ENCODE measurements at regions not wholly inside any gene's neighbourhood (a gene's known extent, or its start where the extent isn't known, plus 50 kb on each side); places are given as distances from the start of the nearest gene placed in this dataset.

DNA sequence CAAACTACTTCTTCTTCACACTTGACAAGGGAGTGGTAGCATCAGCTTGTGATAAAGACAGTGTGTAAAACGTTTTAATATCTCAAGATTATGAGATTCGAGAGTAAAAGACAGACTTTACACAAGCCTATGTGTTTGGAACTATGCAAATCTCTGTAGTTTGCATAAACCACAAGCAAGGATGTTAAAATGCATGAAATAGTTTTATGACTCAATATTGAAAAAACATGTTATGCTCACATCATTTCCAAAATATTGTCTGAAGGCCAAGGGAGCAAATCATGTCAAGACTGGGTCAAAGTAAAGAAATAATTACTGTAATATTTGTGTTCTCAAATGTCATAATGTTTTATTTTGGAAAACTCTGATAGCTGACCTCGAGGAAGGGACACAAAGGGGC lies 316.8 kb upstream of the KLF12 start:
- POLR2A ChIA-PET = no interaction called here
- Histone ChIP-seq H3K36me3 (ENCODE audit: control insufficient read depth, insufficient read depth, low read length) (no peaks in the 10 kb centered on the region), H3K4me3 (ENCODE audit: low read depth in 2 of 2, low read length in 2 of 2) (no peak overlapping the region), H3K27ac (ENCODE audit: low read length) (no peak overlapping the region), H3K4me1 (ENCODE audit: control insufficient read depth, insufficient read depth, low read length) (no peaks in the 10 kb centered on the region), H3K9me3 (ENCODE audit: control insufficient read depth, insufficient read depth, low read depth, low read length) (no peaks in the 10 kb centered on the region), H3K27me3 (ENCODE audit: control insufficient read depth, insufficient read depth, low read length) (no peaks in the 10 kb centered on the region)
- TF ChIP-seq POLR2AphosphoS5 (IDR thresholded peaks at IDR 0.05; ENCODE audit: low read depth, low read length) (no peak), TCF7L2 (IDR thresholded peaks at IDR 0.05; ENCODE audit: low read depth, low read length) (no peak), SIN3A (IDR thresholded peaks at IDR 0.05; ENCODE audit: borderline replicate concordance, insufficient read depth, low read depth, low read length) (no peak)
- TF ChIP-seq, protein P1, sequence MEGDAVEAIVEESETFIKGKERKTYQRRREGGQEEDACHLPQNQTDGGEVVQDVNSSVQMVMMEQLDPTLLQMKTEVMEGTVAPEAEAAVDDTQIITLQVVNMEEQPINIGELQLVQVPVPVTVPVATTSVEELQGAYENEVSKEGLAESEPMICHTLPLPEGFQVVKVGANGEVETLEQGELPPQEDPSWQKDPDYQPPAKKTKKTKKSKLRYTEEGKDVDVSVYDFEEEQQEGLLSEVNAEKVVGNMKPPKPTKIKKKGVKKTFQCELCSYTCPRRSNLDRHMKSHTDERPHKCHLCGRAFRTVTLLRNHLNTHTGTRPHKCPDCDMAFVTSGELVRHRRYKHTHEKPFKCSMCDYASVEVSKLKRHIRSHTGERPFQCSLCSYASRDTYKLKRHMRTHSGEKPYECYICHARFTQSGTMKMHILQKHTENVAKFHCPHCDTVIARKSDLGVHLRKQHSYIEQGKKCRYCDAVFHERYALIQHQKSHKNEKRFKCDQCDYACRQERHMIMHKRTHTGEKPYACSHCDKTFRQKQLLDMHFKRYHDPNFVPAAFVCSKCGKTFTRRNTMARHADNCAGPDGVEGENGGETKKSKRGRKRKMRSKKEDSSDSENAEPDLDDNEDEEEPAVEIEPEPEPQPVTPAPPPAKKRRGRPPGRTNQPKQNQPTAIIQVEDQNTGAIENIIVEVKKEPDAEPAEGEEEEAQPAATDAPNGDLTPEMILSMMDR (IDR thresholded peaks at IDR 0.05) = no peak
- TF ChIP-seq, protein P2, sequence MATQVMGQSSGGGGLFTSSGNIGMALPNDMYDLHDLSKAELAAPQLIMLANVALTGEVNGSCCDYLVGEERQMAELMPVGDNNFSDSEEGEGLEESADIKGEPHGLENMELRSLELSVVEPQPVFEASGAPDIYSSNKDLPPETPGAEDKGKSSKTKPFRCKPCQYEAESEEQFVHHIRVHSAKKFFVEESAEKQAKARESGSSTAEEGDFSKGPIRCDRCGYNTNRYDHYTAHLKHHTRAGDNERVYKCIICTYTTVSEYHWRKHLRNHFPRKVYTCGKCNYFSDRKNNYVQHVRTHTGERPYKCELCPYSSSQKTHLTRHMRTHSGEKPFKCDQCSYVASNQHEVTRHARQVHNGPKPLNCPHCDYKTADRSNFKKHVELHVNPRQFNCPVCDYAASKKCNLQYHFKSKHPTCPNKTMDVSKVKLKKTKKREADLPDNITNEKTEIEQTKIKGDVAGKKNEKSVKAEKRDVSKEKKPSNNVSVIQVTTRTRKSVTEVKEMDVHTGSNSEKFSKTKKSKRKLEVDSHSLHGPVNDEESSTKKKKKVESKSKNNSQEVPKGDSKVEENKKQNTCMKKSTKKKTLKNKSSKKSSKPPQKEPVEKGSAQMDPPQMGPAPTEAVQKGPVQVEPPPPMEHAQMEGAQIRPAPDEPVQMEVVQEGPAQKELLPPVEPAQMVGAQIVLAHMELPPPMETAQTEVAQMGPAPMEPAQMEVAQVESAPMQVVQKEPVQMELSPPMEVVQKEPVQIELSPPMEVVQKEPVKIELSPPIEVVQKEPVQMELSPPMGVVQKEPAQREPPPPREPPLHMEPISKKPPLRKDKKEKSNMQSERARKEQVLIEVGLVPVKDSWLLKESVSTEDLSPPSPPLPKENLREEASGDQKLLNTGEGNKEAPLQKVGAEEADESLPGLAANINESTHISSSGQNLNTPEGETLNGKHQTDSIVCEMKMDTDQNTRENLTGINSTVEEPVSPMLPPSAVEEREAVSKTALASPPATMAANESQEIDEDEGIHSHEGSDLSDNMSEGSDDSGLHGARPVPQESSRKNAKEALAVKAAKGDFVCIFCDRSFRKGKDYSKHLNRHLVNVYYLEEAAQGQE (IDR thresholded peaks at IDR 0.05; ENCODE audit: insufficient read depth in 1 of 2, low read depth in 2 of 2, low read length in 1 of 2) = no peak
- intact Hi-C loops (cut with micrococcal nuclease; ENCODE audit: unreplicated experiment) (no loop called here), in situ Hi-C loops (cut with HindIII; ENCODE audit: low pct_unique_long_range_greater_than_20kb, low sequenced_read_pairs) (no loop called here)
- ATAC-seq (no peak), DNase-seq (ENCODE audit: low read depth, low spot score) (no peak)
- no TSS peak for BruUV-seq (replicated peaks)
- CTCF ChIA-PET = no interaction called here

DNA sequence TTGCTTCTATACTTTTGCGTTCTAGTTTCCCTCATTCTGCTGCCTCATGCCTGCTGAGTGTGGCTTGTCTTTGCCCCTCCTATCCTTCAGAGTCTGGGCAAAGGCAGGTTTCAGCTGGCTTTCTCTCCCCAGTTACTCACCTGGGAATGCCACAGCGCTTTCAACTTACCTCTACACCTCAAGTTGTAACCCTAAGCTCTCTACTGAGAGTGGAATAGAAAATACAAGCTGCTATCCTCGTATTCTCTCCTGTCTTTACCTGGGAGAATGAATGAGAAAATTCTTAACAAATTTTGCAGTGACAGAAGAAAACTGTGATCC lies 316.3 kb upstream of the KLF12 start:
- ChIA-PET POLR2A (no interaction called here), CTCF (no interaction called here)
- no TSS peak for BruUV-seq (replicated peaks)
- Histone ChIP-seq H3K4me1 (ENCODE audit: control insufficient read depth, insufficient read depth, low read length) (no peaks in the 10 kb centered on the region), H3K27me3 (ENCODE audit: control insufficient read depth, insufficient read depth, low read length) (no peaks in the 10 kb centered on the region), H3K4me3 (ENCODE audit: low read depth in 2 of 2, low read length in 2 of 2) (no peak overlapping the region), H3K9me3 (ENCODE audit: control insufficient read depth, insufficient read depth, low read depth, low read length) (no peaks in the 10 kb centered on the region), H3K36me3 (ENCODE audit: control insufficient read depth, insufficient read depth, low read length) (no peaks in the 10 kb centered on the region), H3K27ac (ENCODE audit: low read length) (no peak overlapping the region)
- in situ Hi-C loops (cut with HindIII; ENCODE audit: low pct_unique_long_range_greater_than_20kb, low sequenced_read_pairs) (no loop called here), intact Hi-C loops (cut with micrococcal nuclease; ENCODE audit: unreplicated experiment) (no loop called here)
- DNase-seq (ENCODE audit: low read depth, low spot score) (no peak), ATAC-seq (no peak)
- TF ChIP-seq TCF7L2 (IDR thresholded peaks at IDR 0.05; ENCODE audit: low read depth, low read length) (no peak), SIN3A (IDR thresholded peaks at IDR 0.05; ENCODE audit: borderline replicate concordance, insufficient read depth, low read depth, low read length) (no peak), POLR2AphosphoS5 (IDR thresholded peaks at IDR 0.05; ENCODE audit: low read depth, low read length) (no peak)
- TF ChIP-seq, protein P1 (IDR thresholded peaks at IDR 0.05) = no peak
- TF ChIP-seq, protein P2 (IDR thresholded peaks at IDR 0.05; ENCODE audit: insufficient read depth in 1 of 2, low read depth in 2 of 2, low read length in 1 of 2) = no peak

Measured in Panc1 (cell line).